H1 (cell line): ENCODE measurements at regions not wholly inside any gene's neighbourhood (a gene's known extent, or its start where the extent isn't known, plus 50 kb on each side); places are given as distances from the start of the nearest gene placed in this dataset.

Experiments used
- CTCF ChIA-PET: fragments of 300-600 bp; sonication (Branson Sonifier 250); formaldehyde crosslinking; loops from one replicate; lab custom pipeline; 2021; ENCODE audit not compliant: partially characterized antibody; lab: Charles Lee
- POLR2A ChIA-PET: fragments of 300-600 bp; sonication (Branson Sonifier 250); formaldehyde crosslinking; loops from one replicate; lab custom pipeline; 2021; ENCODE audit warnings: inconsistent platforms; ENCODE audit not compliant: partially characterized antibody; lab: Charles Lee
- DNase-seq, 2 experiments: peaks; one replicate each; pipeline versions ENCODE4 v3.0.0 to v3.0.0-alpha.2; 2010 to 2022; ENCODE audit warnings: low spot score in 2 of 2, low read depth in 1 of 2, mixed read lengths in 1 of 2
- FAIRE-seq: peaks from 2 replicates; lab custom pipeline; 2011; peaks lifted over from hg19 to GRCh38; lab: Jason Lieb, UNC
- H2AFZ ChIP-seq: 2 replicates; pipeline ENCODE4 v1.8.1; 2012; ENCODE audit warnings: low read length, inconsistent platforms
- H2AK5ac ChIP-seq: 2 replicates; pipeline ENCODE4 v1.6.1; 2013; ENCODE audit warnings: low read depth, low read length
- H2BK120ac ChIP-seq: replicated peaks from 2 replicates; pipeline ENCODE3; 2013; ENCODE audit warnings: low read depth, low read length, inconsistent platforms
- H2BK12ac ChIP-seq: 2 replicates; pipeline ENCODE4 v1.6.1; 2013; ENCODE audit warnings: low read depth, low read length
- H2BK15ac ChIP-seq: 2 replicates; pipeline ENCODE4 v1.6.1; 2013; ENCODE audit warnings: low read length
- H2BK20ac ChIP-seq: 2 replicates; pipeline ENCODE4 v1.6.1; 2013; ENCODE audit warnings: low read length
- H2BK5ac ChIP-seq: 2 replicates; pipeline ENCODE4 v1.6.1; 2013; ENCODE audit warnings: low read depth, low read length
- H3K14ac ChIP-seq: 2 replicates; pipeline ENCODE4 v1.6.1; 2013; ENCODE audit warnings: inconsistent platforms; ENCODE audit not compliant: insufficient read length
- H3K18ac ChIP-seq: 2 replicates; pipeline ENCODE4 v1.6.1; 2013; ENCODE audit warnings: low read length; ENCODE audit errors: extremely low read depth
- H3K23ac ChIP-seq: 2 replicates; pipeline ENCODE4 v1.6.1; 2013; ENCODE audit warnings: inconsistent platforms; ENCODE audit not compliant: insufficient read length
- H3K23me2 ChIP-seq: 2 replicates; pipeline ENCODE4 v1.6.1; 2013; ENCODE audit warnings: low read depth, low read length
- H3K27ac ChIP-seq: 2 replicates; pipeline ENCODE4 v1.6.1; 2011; ENCODE audit warnings: low read depth, low read length, inconsistent platforms
- H3K27me3 ChIP-seq, 4 experiments: replicated peaks in 1 of 4; 1 replicate in 1 of 4; 2 replicates in 3 of 4; pipeline versions ENCODE4 v1.6.1 to v1.8.1; 2011 to 2013; ENCODE audit warnings: low read length in 3 of 4, mild to moderate bottlenecking in 3 of 4, inconsistent platforms in 2 of 4, mixed read lengths in 2 of 4, moderate library complexity in 1 of 4; ENCODE audit not compliant: control insufficient read depth in 3 of 4, insufficient read depth in 3 of 4; ENCODE audit errors: extremely low read depth in 1 of 4
- H3K36me3 ChIP-seq, 4 experiments: 2 replicates each; pipeline versions ENCODE4 v1.6.1 to v1.8.1; 2011 to 2013; ENCODE audit warnings: mild to moderate bottlenecking in 4 of 4, low read length in 3 of 4, moderate library complexity in 2 of 4, control low read depth in 1 of 4, inconsistent platforms in 1 of 4; ENCODE audit not compliant: insufficient read depth in 4 of 4, control insufficient read depth in 2 of 4
- H3K4ac ChIP-seq: replicated peaks from 2 replicates; pipeline ENCODE3; 2013; ENCODE audit warnings: low read length, low read depth, mixed read lengths, inconsistent platforms; ENCODE audit not compliant: insufficient read length
- H3K4me1 ChIP-seq, 4 experiments: replicated peaks in 1 of 4; 1 replicate in 1 of 4; 2 replicates in 3 of 4; pipeline versions ENCODE4 v1.6.1 to v1.8.1; 2011 to 2013; ENCODE audit warnings: low read length in 3 of 4, inconsistent platforms in 2 of 4, mixed read lengths in 1 of 4; ENCODE audit not compliant: insufficient read depth in 4 of 4, control insufficient read depth in 3 of 4
- H3K4me2 ChIP-seq, 2 experiments: 2 replicates each; pipeline versions ENCODE4 v1.6.1 to v1.8.1; 2011 to 2013; ENCODE audit warnings: low read depth in 2 of 2, low read length in 2 of 2, control low read depth in 1 of 2, inconsistent platforms in 1 of 2, mild to moderate bottlenecking in 1 of 2; ENCODE audit not compliant: insufficient read depth in 1 of 2
- H3K4me3 ChIP-seq, 4 experiments: fragments of 200-600, 300-600 bp in 1 of 4; sonication (generic), shearing (Covaris generic), sonication (Bioruptor Twin) in 1 of 4; 2 replicates each; pipeline versions ENCODE4 v1.5.1 to v1.8.1; 2011 to 2016; ENCODE audit warnings: low read length in 4 of 4, low read depth in 3 of 4, control low read depth in 2 of 4, inconsistent platforms in 2 of 4, mild to moderate bottlenecking in 2 of 4, mixed read lengths in 1 of 4, moderate library complexity in 1 of 4; ENCODE audit not compliant: insufficient read depth in 2 of 4; ENCODE audit errors: extremely low read depth in 1 of 4
- H3K56ac ChIP-seq: replicated peaks from 2 replicates; pipeline ENCODE3; 2013; ENCODE audit warnings: low read depth, mild to moderate bottlenecking, mixed read lengths, low read length, inconsistent platforms; ENCODE audit not compliant: insufficient read length
- H3K79me1 ChIP-seq: 2 replicates; pipeline ENCODE4 v1.6.1; 2013; ENCODE audit warnings: low read depth, low read length, control low read depth
- H3K79me2 ChIP-seq, 2 experiments: 2 replicates each; pipeline versions ENCODE4 v1.6.1 to v1.8.1; 2012 to 2013; ENCODE audit warnings: low read length in 2 of 2, mild to moderate bottlenecking in 2 of 2, inconsistent platforms in 1 of 2; ENCODE audit not compliant: insufficient read depth in 2 of 2, control insufficient read depth in 1 of 2
- H3K9ac ChIP-seq, 4 experiments: replicated peaks in 1 of 4; 1 replicate in 1 of 4; 2 replicates in 3 of 4; pipeline versions ENCODE4 v1.6.1 to v1.8.1; 2011 to 2013; ENCODE audit warnings: low read depth in 3 of 4, low read length in 3 of 4, control low read depth in 2 of 4, mild to moderate bottlenecking in 2 of 4, moderate library complexity in 2 of 4, inconsistent platforms in 1 of 4; ENCODE audit errors: extremely low read depth in 1 of 4
- H3K9me3 ChIP-seq, 2 experiments: 2 replicates each; pipeline versions ENCODE4 v1.6.1 to v1.8.1; 2012 to 2013; ENCODE audit warnings: mild to moderate bottlenecking in 2 of 2, moderate library complexity in 2 of 2, control low read depth in 1 of 2, inconsistent platforms in 1 of 2, low read depth in 1 of 2, low read length in 1 of 2, mixed read lengths in 1 of 2; ENCODE audit not compliant: insufficient read depth in 2 of 2
- H4K20me1 ChIP-seq, 2 experiments: replicated peaks in 1 of 2; 2 replicates each; pipeline versions ENCODE3 to v1.8.1; 2011 to 2013; ENCODE audit warnings: inconsistent platforms in 2 of 2, low read length in 2 of 2, mild to moderate bottlenecking in 1 of 2; ENCODE audit not compliant: insufficient read depth in 2 of 2, control insufficient read depth in 1 of 2
- H4K5ac ChIP-seq: 2 replicates; pipeline ENCODE4 v1.6.1; 2013; ENCODE audit warnings: low read length, low read depth, mixed read lengths, inconsistent platforms; ENCODE audit not compliant: insufficient read length
- H4K8ac ChIP-seq: 2 replicates; pipeline ENCODE4 v1.8.0; 2013; ENCODE audit warnings: mild to moderate bottlenecking, moderate library complexity, low read length, inconsistent platforms; ENCODE audit not compliant: insufficient read depth; ENCODE audit errors: extremely low read depth
- H4K91ac ChIP-seq: replicated peaks from 2 replicates; pipeline ENCODE3; 2013; ENCODE audit warnings: low read length, mixed read lengths, inconsistent platforms; ENCODE audit not compliant: insufficient read length
- BACH1 ChIP-seq: IDR thresholded peaks from 2 replicates; pipeline ENCODE4 v1.6.1; 2012; ENCODE audit warnings: low read length, improper control_type of control experiment
- BRCA1 ChIP-seq: IDR thresholded peaks from 2 replicates; pipeline ENCODE4 v1.6.1; 2012; ENCODE audit warnings: low read depth, low read length, improper control_type of control experiment
- CEBPB ChIP-seq: IDR thresholded peaks from 2 replicates; pipeline ENCODE4 v1.6.1; 2012; ENCODE audit warnings: low read depth, low read length
- CHD1 ChIP-seq: IDR thresholded peaks from 2 replicates; pipeline ENCODE4 v1.6.1; 2012; ENCODE audit warnings: low read depth, low read length, improper control_type of control experiment
- CREB1 ChIP-seq: IDR thresholded peaks from 2 replicates; pipeline ENCODE4 v1.6.1; 2012; ENCODE audit warnings: inconsistent platforms
- CTBP2 ChIP-seq: IDR thresholded peaks from 2 replicates; pipeline ENCODE4 v1.7.0; 2011; ENCODE audit warnings: borderline replicate concordance, mild to moderate bottlenecking, moderate library complexity, mixed read lengths, low read length; ENCODE audit not compliant: insufficient read depth, insufficient read length
- EGR1 ChIP-seq: IDR thresholded peaks from 2 replicates; pipeline ENCODE4 v1.6.1; 2011; ENCODE audit warnings: low read depth, low read length, borderline replicate concordance
- EZH2 ChIP-seq: fragments of 200-600 bp; sonication (generic); IDR thresholded peaks from 2 replicates; pipeline ENCODE4 v1.7.1; 2012; ENCODE audit warnings: low read depth, mild to moderate bottlenecking, moderate library complexity, low read length, inconsistent platforms; ENCODE audit not compliant: severe bottlenecking
- HDAC2 ChIP-seq, 2 experiments: fragments of 300-600 bp in 1 of 2; sonication (generic) in 1 of 2; IDR thresholded peaks; 2 replicates each; pipeline ENCODE4 v1.6.1; 2011 to 2012; ENCODE audit warnings: low read depth in 2 of 2, low read length in 2 of 2, mild to moderate bottlenecking in 2 of 2, moderate library complexity in 2 of 2, borderline replicate concordance in 1 of 2, inconsistent platforms in 1 of 2
- KDM1A ChIP-seq: fragments of 200-600, 300-600 bp; sonication (generic); IDR thresholded peaks from 2 replicates; pipeline ENCODE4 v1.7.1; 2016; ENCODE audit warnings: mild to moderate bottlenecking, low read length, borderline replicate concordance
- KDM4A ChIP-seq: IDR thresholded peaks from one replicate; pipeline ENCODE4 v1.7.1; 2012; ENCODE audit warnings: low read depth, mild to moderate bottlenecking, moderate library complexity, low read length, inconsistent platforms; ENCODE audit not compliant: severe bottlenecking
- POLR2A ChIP-seq, 2 experiments: IDR thresholded peaks; 1 replicate in 1 of 2; 2 replicates in 1 of 2; pipeline ENCODE4 v1.6.1; 2011; ENCODE audit warnings: low read depth in 2 of 2, low read length in 2 of 2, mild to moderate bottlenecking in 2 of 2; ENCODE audit errors: control extremely low read depth in 1 of 2
- RBBP5 ChIP-seq: IDR thresholded peaks from 2 replicates; pipeline ENCODE4 v1.7.1; 2012; ENCODE audit warnings: low read depth, mild to moderate bottlenecking, inconsistent platforms, low read length, moderate library complexity, borderline replicate concordance
- SP2 ChIP-seq: IDR thresholded peaks from 2 replicates; pipeline ENCODE4 v1.6.1; 2012; ENCODE audit warnings: mild to moderate bottlenecking, low read length, inconsistent platforms
- TEAD4 ChIP-seq: IDR thresholded peaks from 2 replicates; pipeline ENCODE4 v1.6.1; 2012; ENCODE audit warnings: low read depth, low read length, inconsistent platforms, mixed read lengths
- WGBS, 2 experiments: shearing (Covaris generic) in 1 of 2; methylation state at CpG; one replicate each; pipeline versions ENCODE4 v1.1.6 to v1.1.7; 2013 to 2015; ENCODE audit warnings: low lambda C conversion rate in 2 of 2, mixed read lengths in 2 of 2, inconsistent platforms in 1 of 2, low coverage in 1 of 2, missing lambda C conversion rate in 1 of 2; ENCODE audit not compliant: insufficient replicate concordance in 2 of 2, insufficient coverage in 1 of 2, insufficient read length in 1 of 2; ENCODE audit errors: extremely low coverage in 1 of 2, missing lambda C conversion rate in 1 of 2; 5-methylcytosine and 5-hydroxymethylcytosine counted together

DNA sequence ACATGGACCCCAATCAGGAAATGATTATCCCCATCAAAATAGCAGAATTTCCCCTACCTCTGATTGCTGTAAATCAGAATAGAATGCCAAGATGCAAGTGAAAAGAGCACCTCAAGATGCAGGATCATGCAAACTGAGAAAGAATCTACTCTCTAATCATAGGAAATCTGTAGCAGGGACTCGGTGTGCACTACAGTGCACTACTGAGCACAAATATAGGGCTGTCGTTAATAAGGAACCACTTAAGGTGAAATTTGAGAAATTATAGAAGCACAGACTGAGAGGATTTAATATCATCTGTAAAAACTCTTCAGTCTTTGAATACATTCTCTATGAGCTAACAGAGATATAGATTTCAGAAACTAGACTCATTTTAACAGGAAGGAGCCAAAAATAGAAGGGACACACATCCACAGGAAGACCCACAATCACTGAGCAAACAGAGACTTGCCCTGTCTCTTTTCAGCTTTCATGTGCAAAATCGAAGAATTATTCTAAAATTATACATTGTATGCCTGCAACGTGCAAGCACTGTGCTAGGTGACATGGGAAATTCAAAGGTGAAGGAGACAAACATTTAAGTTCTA lies 278.3 kb downstream of the HIVEP2 start:
- Histone ChIP-seq H2BK15ac (no peak overlapping the region), H3K27me3 (no peaks in the 10 kb centered on the region), H2BK120ac (no peak overlapping the region), H3K4me3 (no peak overlapping the region), H4K8ac (no peak overlapping the region), H2BK5ac (no peak overlapping the region), H3K4me2 (no peak overlapping the region), H3K27ac (no peak overlapping the region), H3K23me2 (no peaks in the 10 kb centered on the region), H3K79me1 (no peaks in the 10 kb centered on the region), H2BK20ac (no peak overlapping the region), H2AFZ (no peak overlapping the region), H3K4ac (no peak overlapping the region), H3K79me2 (no peaks in the 10 kb centered on the region), H3K18ac (no peak overlapping the region), H3K9me3 (peaks cover 8 to 14% of the 10 kb centered on the region in 2 experiments; a peak in 3 of 4 replicates), H3K36me3 (0 out of 8 replicates have a peak, but pooled peaks cover 0 to 2% (median 0%) of the 10 kb centered on the region in 4 experiments), H3K9ac (no peak overlapping the region), H3K23ac (no peak overlapping the region), H2BK12ac (no peak overlapping the region), H3K14ac (no peak overlapping the region), H4K5ac (no peak overlapping the region), H4K20me1 (no peaks in the 10 kb centered on the region), H4K91ac (no peak overlapping the region), H2AK5ac (no peak overlapping the region), H3K4me1 (no peaks in the 10 kb centered on the region), H3K56ac (no peak overlapping the region)
- WGBS, 2 experiments = 94% methylated on average over 4 of the region's 4 CpGs; no CpG with 5 or more reads in 1 of the 2 experiments
- POLR2A ChIA-PET = no interaction called here
- FAIRE-seq = no peak
- DNase-seq = no peak
- CTCF ChIA-PET = interaction anchor here (1.1 kb wide), 1 partner anchor 47 kb away, joined by 3 read pairs; no protein-coding TSS in a partner anchor
- TF ChIP-seq SP2 = no peak
- TF ChIP-seq BRCA1 = no peak
- no peak for TF ChIP-seq EGR1
- TF ChIP-seq CTBP2 = no peak
- TF ChIP-seq CHD1 = no peak
- no peak for TF ChIP-seq TEAD4
- no peak for TF ChIP-seq CEBPB
- no peak for TF ChIP-seq CREB1
- no peak for TF ChIP-seq BACH1
- no peak for TF ChIP-seq KDM1A
- no peak for TF ChIP-seq POLR2A (IDR thresholded peaks at IDR 0.05; ENCODE audit: control extremely low read depth in 1 of 2, low read depth in 2 of 2, low read length in 2 of 2)
- TF ChIP-seq RBBP5 = no peak
- TF ChIP-seq EZH2 = no peak
- TF ChIP-seq KDM4A = no peak
- TF ChIP-seq HDAC2 (IDR thresholded peaks at IDR 0.05; ENCODE audit: borderline replicate concordance in 1 of 2, low read depth in 2 of 2, low read length in 2 of 2) = no peak
